ENCODE measurements at regions not wholly inside any gene's neighbourhood (a gene's known extent, or its start where the extent isn't known, plus 50 kb on each side); places are given as distances from the start of the nearest gene placed in this dataset.

DNA sequence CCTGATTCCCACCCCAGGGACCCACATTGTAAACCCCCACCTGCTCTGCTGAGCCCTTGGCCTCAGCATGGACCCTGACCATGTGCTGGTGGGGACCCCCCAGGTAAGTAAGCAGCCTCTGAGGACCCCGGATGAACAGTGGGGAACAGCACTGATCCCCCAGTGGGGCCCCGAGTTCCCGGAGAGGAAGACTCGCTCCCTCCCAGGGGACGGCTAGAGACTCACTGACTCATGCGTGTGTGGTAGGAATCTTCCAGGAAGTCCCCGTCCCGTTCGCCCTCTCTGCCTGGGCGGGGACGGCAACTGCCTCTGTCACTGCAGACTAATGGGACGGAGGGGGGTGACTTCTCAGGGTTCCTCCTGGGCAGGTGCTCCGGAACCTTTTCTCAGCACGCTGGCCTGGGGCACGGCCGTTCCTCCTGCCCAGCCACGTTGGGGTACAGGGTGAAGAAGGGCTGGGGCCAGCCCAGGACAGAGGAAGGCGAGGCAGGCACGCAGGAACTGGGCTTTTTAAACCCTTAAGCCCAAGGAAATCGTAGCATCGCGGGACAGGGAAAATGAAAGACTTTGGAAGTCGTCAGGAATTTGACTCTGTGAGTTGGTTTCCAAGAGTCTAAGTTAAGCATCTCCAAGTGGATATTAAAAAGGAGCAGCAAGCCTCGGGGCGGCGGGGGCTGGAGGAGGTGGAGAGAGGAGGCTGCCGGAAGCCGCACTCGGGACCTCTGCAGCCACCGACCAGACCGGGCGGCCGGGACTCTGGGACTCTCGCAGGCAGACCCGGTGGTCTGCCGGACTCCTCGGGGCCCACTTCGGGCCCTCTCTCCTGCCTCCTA lies 178.7 kb downstream of the SEC14L1 start:
- DNase-seq (ENCODE audit: extremely low spot score, insufficient read length, low read depth) (peak; percentile 58), FAIRE-seq (peak; percentile 82)

DNA sequence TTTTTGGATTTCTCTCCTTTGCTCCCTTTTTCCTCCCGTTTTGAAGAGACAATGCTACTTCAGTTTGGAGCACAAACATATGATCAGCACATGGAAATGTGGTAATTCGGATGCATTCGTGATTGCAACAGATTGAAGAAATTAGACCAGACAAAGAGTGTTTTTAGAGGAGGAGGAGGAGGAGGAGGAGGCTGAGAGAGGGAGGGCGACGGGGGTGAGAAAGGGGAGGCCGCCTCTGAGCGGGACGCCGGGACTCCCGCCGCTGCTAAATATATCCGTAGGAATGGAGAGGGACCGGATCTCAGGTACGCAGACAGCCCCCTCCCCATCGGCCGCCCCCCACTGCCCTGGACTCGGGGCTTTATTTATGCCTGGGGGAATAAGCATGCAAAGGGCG lies 179.3 kb downstream of the SEC14L1 start:
- DNase-seq (ENCODE audit: extremely low spot score, insufficient read length, low read depth) (no peak), FAIRE-seq (no peak)

DNA sequence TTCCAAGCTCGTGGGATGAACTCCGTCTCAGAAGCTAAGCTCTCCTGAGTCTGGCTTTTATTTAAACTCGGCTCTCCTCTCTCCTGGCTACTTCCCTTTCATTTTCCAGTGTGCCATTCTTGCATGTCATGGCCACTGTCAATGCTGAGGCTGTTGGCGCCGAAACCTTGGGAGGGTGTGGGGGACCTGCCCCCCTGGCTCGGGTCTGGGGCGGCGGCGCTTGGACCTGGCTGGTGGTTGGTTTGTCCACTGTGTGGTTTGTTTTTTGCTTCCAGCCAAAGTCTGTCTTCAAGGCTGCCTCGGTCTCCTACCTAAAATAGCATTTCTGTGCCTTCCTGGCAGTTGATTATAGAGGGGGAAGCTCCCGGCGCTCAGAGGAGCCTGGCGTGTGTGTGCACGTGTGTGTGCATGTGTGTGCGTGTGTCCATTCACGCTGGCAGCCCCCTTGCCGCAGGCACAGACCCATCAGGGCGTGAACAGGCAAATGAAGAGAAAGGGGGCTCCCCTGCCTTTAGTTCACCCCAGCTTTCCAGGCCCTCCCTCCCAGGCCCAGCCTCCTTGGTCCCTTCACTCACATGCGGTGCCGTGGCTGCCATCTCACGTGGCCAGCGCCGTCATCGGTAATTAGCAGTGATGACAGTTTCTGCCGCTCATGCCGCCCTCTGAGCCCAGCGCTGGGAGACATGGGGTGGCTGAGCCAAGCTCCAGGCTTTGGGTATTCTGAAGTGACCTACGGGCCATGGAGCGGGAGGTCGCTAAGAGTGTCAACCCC lies 179.9 kb downstream of the SEC14L1 start:
- peak; percentile 82 for FAIRE-seq

DNA sequence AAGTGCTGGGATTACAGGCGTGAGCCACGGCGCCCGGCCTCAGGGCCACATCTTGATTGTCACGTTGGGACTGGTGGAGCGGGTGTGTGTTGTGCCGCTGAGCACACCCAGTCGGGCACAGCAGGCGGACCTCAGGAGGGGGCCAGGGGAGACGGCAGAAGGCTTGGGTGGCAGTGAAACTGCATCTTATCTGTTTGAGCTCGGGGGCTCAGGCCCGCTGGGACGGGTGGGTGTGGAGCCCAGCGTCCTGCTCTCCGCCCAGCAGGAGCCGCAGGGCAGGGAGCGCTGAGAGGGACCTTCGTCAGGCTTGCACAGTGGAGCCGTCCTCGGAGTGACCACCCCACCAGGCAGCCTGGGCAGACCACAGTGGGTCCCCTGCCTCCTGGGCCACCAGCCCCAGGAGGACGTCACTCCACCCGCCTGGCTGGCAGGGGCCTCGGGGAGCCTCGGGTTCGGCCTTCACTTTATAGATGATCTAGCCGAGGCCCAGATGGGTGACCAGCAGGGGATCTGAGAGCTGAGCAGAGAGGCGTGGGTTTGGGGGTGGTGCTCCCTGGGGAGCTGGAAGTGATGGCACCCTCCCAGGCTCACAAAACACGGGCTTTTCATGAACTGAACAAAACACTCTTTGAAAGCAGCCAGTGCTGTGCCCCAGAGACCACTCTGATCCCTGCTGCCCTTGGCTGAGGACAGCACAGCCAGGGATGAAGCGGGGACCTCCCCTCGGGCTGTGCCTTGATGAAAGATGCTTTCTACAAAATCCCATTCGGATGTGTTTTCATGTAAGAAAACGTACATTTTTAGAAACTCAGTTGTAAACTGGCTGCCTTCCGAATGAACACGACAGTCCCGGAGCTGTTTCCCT lies 181.1 kb downstream of the SEC14L1 start:
- FAIRE-seq (peak; percentile 15), DNase-seq (ENCODE audit: extremely low spot score, insufficient read length, low read depth) (no peak)

More for the DNA sequence above, 179.9 kb downstream of the SEC14L1 start:
- DNase-seq (ENCODE audit: extremely low spot score, insufficient read length, low read depth) = no peak

DNA sequence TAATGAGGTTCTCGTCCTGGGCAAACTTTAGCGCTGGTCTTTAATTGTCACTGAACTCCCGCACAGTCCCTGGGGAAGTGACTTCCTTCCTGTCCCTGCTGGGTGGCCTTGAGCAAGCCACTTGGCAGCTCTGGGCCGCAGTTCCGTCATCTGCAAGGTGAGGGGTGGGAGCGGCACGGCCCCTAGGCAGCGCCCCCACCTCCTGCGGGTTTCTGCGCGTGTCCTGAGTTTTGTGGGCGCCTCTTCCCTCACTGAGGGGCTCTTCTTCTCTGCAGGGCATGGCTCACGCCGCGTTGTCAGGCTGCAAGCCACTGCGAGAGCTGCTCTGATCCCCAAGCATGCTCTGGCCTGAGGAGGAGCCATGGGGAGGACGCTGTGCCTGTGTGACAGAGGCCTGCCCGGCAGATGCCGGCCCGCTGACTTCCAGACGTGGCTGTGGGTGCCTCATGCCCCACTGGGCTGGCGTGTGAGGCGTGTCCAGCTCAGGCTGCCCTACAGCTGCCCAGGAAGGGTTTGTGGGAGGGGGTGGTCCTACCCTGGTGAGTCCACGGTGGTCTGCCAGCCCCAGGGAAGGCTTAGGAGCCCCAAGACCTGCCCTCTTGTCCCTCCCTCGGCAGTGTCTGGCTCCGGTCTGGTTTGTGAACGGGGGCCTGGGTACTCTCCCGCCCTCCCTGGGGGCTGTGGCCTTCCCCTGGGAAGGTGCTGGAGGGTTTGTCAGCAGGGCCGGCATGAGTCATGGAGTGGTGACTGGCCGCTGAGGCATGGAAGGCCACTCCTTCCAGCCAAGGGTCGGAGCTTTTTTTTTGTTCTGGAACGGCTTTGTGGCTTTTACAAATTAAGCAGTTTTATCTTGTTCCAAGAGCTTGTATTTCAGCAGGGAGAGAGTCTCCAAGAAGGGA lies 182.0 kb downstream of the SEC14L1 start:
- peak; percentile 79 for FAIRE-seq

DNA sequence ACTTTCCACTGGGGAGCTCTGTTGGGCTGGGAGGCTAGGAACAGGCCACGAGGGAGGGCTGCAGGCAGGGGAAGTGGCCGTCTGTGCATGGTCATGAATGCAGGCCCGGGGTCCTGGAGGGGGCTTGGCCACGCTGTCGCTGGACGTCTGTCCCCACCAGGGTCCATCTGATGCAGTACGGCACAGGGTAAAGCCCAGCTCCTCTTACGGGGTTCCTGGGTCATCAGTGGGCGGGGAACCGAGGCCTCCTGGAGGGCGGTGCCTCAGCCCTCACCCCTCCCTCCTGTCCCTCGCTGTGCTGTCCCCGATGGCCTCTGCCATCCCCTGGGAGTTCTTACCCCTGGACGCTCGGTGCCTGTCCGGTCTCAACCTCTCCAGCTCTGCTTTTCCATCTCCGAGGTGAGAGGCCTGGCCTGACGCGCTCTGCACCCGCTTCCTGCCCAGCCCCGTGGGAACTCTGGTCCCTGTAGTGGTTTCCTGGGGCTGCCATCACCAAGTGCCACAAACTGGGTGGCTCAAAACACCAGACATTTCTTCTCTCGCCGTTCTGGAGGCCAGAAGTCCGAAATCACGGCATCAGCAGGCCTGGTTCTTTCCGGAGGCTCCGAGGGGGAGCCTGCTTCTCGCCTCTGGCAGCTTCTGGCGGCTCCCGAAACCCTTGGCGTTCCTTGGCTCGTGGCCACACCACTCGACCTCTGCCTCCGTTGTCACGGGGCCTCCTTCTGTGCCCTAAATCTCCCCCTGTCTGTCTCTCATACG lies 182.8 kb downstream of the SEC14L1 start:
- FAIRE-seq (peak; percentile 79), DNase-seq (ENCODE audit: extremely low spot score, insufficient read length, low read depth) (no peak)

More for the DNA sequence above, 182.0 kb downstream of the SEC14L1 start:
- DNase-seq (ENCODE audit: extremely low spot score, insufficient read length, low read depth) = no peak

DNA sequence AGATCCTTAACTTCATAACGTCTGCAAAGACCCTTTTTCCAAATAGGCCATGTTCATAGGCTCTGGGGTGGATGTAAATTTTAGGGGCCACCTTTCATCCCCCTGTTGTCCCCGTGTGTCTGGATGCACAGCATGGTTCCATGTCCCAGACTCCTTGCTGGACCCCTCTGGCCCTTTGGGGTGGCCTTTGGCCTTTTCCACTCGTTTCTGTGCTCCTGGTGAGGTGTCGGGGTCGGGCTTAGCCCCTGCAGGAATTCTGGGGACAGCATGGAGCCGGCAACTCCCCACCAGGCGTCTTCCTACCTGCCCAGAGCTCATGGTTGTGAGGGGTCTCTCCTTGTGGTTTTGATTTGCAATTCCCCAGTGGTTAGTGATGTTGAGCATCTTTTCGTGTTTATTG lies 183.5 kb downstream of the SEC14L1 start:
- DNase-seq (ENCODE audit: extremely low spot score, insufficient read length, low read depth) (no peak), FAIRE-seq (no peak)

DNA sequence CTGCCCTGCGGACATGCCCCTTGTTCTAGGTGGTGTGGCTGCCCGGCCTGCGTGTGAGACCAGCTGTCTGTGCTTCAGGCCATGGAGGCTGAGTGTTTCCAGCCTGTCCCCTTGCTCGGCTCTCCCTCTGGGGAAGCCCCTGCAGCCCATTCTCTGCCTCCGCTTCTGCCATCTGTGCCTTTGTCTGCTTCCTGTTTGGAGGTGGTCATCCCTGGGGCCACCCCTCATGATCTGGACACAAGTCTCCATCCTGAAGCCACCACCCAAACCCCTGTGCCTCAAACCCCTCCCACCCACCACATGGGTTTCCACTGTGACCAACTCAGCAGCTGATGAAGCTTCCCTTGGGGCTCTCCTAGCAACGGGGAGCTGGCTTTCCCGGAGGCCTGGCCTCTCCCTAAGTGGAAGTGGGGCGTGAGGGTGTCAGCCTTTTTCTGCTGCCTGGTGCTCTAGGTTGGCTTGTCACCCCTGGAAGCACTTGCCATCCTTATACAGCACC lies 184.9 kb downstream of the SEC14L1 start:
- no peak for DNase-seq (ENCODE audit: extremely low spot score, insufficient read length, low read depth)

DNA sequence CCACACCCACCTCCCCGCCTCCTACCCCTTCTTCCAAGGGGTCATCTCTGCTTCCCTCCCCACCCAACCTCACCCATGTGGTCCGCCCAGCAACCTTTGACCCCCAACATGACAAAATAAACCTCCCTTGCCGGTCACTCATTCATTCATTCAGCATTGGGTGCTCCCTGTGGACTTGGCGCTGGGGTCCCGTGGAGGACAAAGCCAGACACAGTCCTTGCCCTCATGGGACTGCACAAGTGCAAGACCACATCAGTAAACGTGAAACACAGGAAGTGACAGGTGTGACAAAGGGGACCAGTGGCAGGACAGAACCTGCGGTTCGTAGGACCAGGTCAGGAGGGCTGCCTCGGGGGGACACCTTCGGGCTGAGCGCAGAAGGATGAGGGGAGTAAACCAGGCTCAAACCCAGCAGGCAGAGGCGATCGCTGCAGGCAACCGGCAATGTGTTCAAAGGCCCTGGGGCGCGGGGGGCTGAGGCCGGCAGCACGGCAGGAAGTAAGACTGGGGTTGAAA lies 185.4 kb downstream of the SEC14L1 start:
- no peak for FAIRE-seq
- DNase-seq (ENCODE audit: extremely low spot score, insufficient read length, low read depth) = no peak

More for the DNA sequence above, 184.9 kb downstream of the SEC14L1 start:
- no peak for FAIRE-seq

DNA sequence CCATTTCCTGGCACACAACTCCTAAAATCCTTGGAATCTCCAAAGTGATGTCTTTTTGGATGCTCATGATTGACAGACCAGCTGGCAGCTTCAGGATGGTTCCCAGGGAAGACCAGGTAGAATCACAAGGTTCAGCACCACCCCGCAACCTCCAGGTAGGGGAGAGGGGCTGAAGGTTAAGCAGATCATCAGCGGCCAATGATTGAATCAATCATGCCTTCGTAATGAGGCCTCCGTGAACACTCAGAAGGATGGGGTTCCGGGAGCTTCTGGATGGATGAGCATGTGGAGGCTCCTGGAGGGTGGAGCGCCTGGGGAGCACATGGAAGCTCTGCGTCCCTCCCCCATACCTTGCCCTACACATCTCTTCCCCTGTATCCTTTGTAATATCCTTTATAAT lies 185.9 kb downstream of the SEC14L1 start:
- no peak for DNase-seq (ENCODE audit: extremely low spot score, insufficient read length, low read depth)
- FAIRE-seq = no peak

DNA sequence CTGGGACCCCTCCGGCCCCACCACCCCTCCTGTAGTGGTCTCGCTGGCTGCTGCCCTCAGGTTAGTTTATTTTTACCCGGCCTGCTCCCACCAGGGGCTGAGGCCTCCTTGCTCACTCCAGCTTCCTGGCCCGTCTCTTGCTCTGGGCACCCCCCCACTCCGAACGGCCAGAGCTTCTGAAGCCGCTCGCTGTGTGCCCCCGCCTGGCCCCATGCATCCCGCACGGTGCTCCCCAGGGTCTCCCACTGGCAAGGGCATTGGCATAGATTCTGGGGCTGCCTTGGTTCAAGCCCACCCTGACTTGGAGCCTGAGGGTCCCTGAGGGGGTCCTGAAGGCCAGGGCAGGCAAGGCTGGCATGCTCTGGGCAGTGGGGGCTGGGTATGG lies 186.4 kb downstream of the SEC14L1 start:
- FAIRE-seq (no peak), DNase-seq (ENCODE audit: extremely low spot score, insufficient read length, low read depth) (no peak)

DNA sequence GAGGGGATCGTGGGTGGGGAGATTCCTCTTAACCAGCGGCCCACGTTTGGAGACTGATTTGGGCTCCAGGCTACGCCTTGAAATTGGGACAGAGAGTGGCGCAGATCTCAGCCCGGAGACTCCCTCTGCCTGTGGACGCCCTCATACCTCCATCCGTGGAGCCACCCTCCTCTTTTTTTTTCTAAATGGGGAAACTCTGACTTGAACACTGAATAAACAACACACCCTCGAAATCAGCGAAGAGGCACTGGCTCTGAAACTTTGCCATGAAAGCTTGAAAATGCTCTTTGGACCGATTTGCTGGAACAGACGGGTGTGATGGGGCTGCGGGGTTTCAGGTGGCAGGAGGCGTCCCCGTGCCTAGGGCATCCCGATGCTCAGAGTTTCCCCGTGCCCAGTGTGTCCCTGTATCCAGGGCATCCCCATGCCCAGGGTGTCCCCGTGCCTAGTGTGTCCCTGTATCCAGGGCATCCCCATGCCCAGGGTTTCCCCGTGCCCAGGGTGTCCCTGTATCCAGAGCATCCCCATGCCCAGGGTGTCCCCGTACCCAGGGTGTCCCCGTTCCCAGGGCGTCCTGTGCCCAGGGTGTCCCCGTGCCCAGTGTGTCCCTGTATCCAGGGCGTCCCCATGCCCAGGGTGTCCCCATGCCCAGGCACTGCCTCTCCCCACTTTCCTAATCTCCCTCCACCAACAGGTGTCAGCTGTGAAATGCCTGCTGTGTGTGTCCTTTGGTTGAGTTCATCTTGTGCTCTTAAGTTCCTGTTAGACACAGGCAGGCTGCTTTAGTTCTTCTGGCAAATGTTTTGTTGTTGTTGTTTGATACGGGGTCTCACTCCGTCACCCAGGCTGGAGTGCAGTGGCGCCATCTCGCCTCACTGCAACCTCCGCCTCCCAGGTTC lies 187.0 kb downstream of the SEC14L1 start:
- FAIRE-seq (no peak), DNase-seq (ENCODE audit: extremely low spot score, insufficient read length, low read depth) (no peak)

DNA sequence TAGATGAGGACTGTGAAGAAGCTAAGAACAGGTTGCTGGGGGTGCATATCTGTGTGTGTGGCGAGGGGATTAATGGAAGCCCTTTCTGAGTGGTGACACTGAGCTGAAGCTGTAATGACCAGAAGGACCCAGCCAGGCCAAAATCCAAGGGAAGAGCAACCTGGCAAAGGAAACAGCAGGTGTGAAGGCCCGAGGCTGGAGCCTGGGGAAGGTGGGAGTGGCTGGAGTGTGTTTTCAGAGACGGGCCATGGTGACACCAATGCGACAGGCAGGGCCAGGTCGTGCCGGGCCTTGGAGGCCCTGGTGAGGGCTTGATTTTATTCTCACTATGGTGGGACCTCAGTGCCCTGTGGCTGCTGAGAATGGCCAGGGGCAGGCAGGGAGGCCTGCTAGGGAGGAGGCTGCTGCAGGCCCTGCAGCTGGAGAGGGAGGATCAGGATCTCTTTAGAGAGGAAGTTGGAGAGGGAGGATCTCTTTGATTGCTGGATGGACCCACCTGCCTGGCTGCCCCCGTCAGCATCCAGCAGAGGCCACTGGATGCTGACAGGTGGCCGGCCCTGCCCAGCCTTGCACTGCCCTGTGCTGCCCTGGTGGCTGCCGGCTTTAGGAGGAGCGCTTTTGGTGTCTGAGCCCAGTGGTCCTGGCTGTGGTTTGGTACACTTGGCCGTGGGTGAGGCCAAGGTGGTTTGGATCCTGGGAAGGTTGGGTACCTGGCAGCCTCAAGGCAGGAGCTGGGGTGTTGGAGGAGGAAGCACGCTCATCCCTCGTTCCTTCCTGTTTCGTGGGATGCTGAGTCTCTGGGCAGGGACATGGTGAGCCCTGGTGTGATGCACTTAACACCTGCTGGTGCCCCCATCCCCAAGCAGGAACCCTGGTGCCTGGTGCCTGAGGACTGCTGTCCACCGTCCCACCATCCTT lies 188.3 kb downstream of the SEC14L1 start:
- no peak for FAIRE-seq
- no peak for DNase-seq (ENCODE audit: extremely low spot score, insufficient read length, low read depth)

DNA sequence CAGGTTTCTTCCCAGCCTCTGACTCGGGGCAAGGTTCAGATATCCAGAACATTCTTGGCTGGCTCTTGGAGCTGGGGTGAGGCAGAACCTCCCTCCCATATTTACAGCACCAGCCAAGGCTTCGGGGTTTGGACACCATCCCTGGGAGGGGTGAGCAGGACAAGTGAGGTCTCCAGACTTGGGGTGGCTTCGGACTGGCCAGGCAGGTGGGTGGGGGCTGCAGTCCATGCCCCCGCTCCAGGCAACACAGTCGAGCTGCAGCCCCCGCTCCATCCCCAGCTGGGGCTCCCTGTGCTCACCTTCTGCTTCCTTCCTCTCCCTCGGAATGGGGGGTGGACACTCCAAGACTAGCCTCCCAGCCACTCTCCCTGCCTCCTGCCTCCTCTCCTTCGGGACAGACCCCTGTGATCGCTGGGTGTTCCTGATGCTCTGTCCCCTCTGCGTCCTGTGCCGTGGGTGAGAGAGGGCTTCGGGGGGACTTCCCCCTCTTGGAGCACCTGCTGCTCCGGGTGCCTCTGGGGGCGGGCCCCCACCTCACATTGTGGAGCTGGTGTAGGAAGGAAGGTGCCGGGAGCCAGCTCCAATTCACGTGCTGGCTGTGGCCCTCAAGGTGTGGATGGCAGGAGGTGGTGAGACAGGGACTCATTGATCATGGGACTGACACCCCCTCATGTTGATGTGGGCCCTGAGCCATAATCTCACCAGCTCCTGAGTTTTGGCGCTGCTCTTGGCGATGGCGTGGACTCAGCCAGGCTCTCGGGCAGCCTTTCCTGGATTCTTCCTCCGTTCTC lies 189.2 kb downstream of the SEC14L1 start:
- no peak for FAIRE-seq

DNA sequence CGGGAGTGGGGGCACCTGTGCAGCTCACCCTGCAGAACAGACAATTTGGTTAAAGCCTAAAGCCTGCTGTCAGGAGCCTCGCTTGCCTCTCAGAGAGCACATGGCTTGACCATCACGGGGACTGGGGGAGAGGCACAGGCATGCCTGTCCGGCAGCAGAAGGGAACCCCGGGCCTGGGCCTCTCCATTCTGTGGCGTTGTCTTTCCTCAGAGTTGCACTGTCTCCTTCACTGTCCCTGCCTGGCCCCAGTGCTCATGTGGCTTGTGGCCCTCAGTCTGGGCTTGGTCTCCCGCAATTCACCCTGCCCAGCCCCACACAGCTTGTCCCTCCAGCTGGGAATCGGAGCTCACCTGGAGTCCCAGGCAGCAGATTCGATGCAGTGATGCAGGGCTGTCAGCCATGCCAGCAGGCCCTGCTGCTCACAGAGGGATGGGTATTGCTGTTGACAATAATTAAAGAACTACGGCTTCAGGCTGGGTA lies 189.9 kb downstream of the SEC14L1 start:
- FAIRE-seq = no peak
- DNase-seq (ENCODE audit: extremely low spot score, insufficient read length, low read depth) = no peak

More for the DNA sequence above, 189.2 kb downstream of the SEC14L1 start:
- DNase-seq (ENCODE audit: extremely low spot score, insufficient read length, low read depth) = no peak
